ENCODE measurements at regions not wholly inside any gene's neighbourhood (a gene's known extent, or its start where the extent isn't known, plus 50 kb on each side); places are given as distances from the start of the nearest gene placed in this dataset.

- 96% methylated on average over 1 of the region's 1 CpG for WGBS
- no peaks in the 10 kb centered on the region for H3K36me3 ChIP-seq (ENCODE audit: insufficient read depth, low read length)
- peaks cover 10% of the 10 kb centered on the region; the same call in 1 of the 2 replicates for H3K4me1 ChIP-seq (ENCODE audit: insufficient read depth, low read length)
- no peak overlapping the region for H3K9ac ChIP-seq (ENCODE audit: low read depth, low read length)
- no peaks in the 10 kb centered on the region for H3K9me3 ChIP-seq (ENCODE audit: insufficient read depth, low read depth, low read length)
- H3K4me3 ChIP-seq (ENCODE audit: low read length): no peak overlapping the region
- H3K27ac ChIP-seq (ENCODE audit: low read depth, low read length): no peak overlapping the region
- H3K27me3 ChIP-seq (ENCODE audit: insufficient read depth, low read length): no peaks in the 10 kb centered on the region
These were observed 77.9 kb upstream of the DOCK9 start for GRCh38 chr13:99055735-99056134.

- H3K36me3 ChIP-seq (ENCODE audit: insufficient read depth, low read length): no peaks in the 10 kb centered on the region
- H3K4me1 ChIP-seq (ENCODE audit: insufficient read depth, low read length): peaks cover 10% of the 10 kb centered on the region; the same call in 1 of the 2 replicates
- H3K9me3 ChIP-seq (ENCODE audit: insufficient read depth, low read depth, low read length): no peaks in the 10 kb centered on the region
- 95% methylated on average over 7 of the region's 7 CpGs for WGBS
- H3K27ac ChIP-seq (ENCODE audit: low read depth, low read length): no peak overlapping the region
- no peak overlapping the region for H3K4me3 ChIP-seq (ENCODE audit: low read length)
- H3K27me3 ChIP-seq (ENCODE audit: insufficient read depth, low read length): no peaks in the 10 kb centered on the region
- no peak overlapping the region for H3K9ac ChIP-seq (ENCODE audit: low read depth, low read length)
These were observed 78.6 kb upstream of the DOCK9 start for GRCh38 chr13:99056381-99057014.

- Histone ChIP-seq H3K4me3 (ENCODE audit: low read length) (no peak overlapping the region), H3K9me3 (ENCODE audit: insufficient read depth, low read depth, low read length) (no peaks in the 10 kb centered on the region), H3K36me3 (ENCODE audit: insufficient read depth, low read length) (no peaks in the 10 kb centered on the region), H3K9ac (ENCODE audit: low read depth, low read length) (no peak overlapping the region), H3K27ac (ENCODE audit: low read depth, low read length) (no peak overlapping the region), H3K27me3 (ENCODE audit: insufficient read depth, low read length) (no peaks in the 10 kb centered on the region), H3K4me1 (ENCODE audit: insufficient read depth, low read length) (peaks cover 10% of the 10 kb centered on the region; the same call in 1 of the 2 replicates)
- WGBS: 91% methylated on average over 3 of the region's 4 CpGs
These were observed 79.6 kb upstream of the DOCK9 start for GRCh38 chr13:99057310-99057975.

GRCh38 chr13:99058527-99059495 lies 80.9 kb upstream of the DOCK9 start:
- Histone ChIP-seq H3K9ac (ENCODE audit: low read depth, low read length) (no peak overlapping the region), H3K27ac (ENCODE audit: low read depth, low read length) (no peak overlapping the region), H3K27me3 (ENCODE audit: insufficient read depth, low read length) (no peaks in the 10 kb centered on the region), H3K9me3 (ENCODE audit: insufficient read depth, low read depth, low read length) (no peaks in the 10 kb centered on the region), H3K4me3 (ENCODE audit: low read length) (no peak overlapping the region), H3K36me3 (ENCODE audit: insufficient read depth, low read length) (no peaks in the 10 kb centered on the region), H3K4me1 (ENCODE audit: insufficient read depth, low read length) (peaks cover 5% of the 10 kb centered on the region; the same call in 1 of the 2 replicates)
- WGBS: 91% methylated on average over 8 of the region's 8 CpGs

- Histone ChIP-seq H3K36me3 (ENCODE audit: insufficient read depth, low read length) (no peaks in the 10 kb centered on the region), H3K4me1 (ENCODE audit: insufficient read depth, low read length) (0 out of 2 replicates have a peak, but pooled peaks cover 3% of the 10 kb centered on the region), H3K4me3 (ENCODE audit: low read length) (no peak overlapping the region), H3K27ac (ENCODE audit: low read depth, low read length) (no peak overlapping the region), H3K27me3 (ENCODE audit: insufficient read depth, low read length) (no peaks in the 10 kb centered on the region), H3K9ac (ENCODE audit: low read depth, low read length) (no peak overlapping the region), H3K9me3 (ENCODE audit: insufficient read depth, low read depth, low read length) (no peaks in the 10 kb centered on the region)
- WGBS: 96% methylated on average over 3 of the region's 3 CpGs
These were observed 81.7 kb upstream of the DOCK9 start for GRCh38 chr13:99059498-99060075.

GRCh38 chr13:99061411-99061810 lies 83.5 kb upstream of the DOCK9 start:
- 70% methylated on average over 3 of the region's 4 CpGs for WGBS
- Histone ChIP-seq H3K27me3 (ENCODE audit: insufficient read depth, low read length) (no peaks in the 10 kb centered on the region), H3K4me3 (ENCODE audit: low read length) (no peak overlapping the region)

GRCh38 chr13:99062593-99062992 lies 84.7 kb upstream of the DOCK9 start:
- WGBS: 86% methylated on average over 10 of the region's 10 CpGs
- H3K9ac ChIP-seq (ENCODE audit: low read depth, low read length): no peak overlapping the region
- no peaks in the 10 kb centered on the region; the same call in 1 of the 2 replicates for H3K4me1 ChIP-seq (ENCODE audit: insufficient read depth, low read length)
- no peaks in the 10 kb centered on the region for H3K36me3 ChIP-seq (ENCODE audit: insufficient read depth, low read length)
- H3K27me3 ChIP-seq (ENCODE audit: insufficient read depth, low read length): no peaks in the 10 kb centered on the region
- no peak overlapping the region for H3K27ac ChIP-seq (ENCODE audit: low read depth, low read length)
- H3K4me3 ChIP-seq (ENCODE audit: low read length): no peak overlapping the region
- H3K9me3 ChIP-seq (ENCODE audit: insufficient read depth, low read depth, low read length): no peaks in the 10 kb centered on the region

More at GRCh38 chr13:99061411-99061810, 83.5 kb upstream of the DOCK9 start:
- H3K9me3 ChIP-seq (ENCODE audit: insufficient read depth, low read depth, low read length): no peaks in the 10 kb centered on the region
- no peaks in the 10 kb centered on the region for H3K4me1 ChIP-seq (ENCODE audit: insufficient read depth, low read length)
- H3K9ac ChIP-seq (ENCODE audit: low read depth, low read length): no peak overlapping the region
- H3K36me3 ChIP-seq (ENCODE audit: insufficient read depth, low read length): no peaks in the 10 kb centered on the region
- no peak overlapping the region for H3K27ac ChIP-seq (ENCODE audit: low read depth, low read length)

GRCh38 chr13:99063178-99063577 lies 85.3 kb upstream of the DOCK9 start:
- no peak overlapping the region for H3K4me3 ChIP-seq (ENCODE audit: low read length)
- no peaks in the 10 kb centered on the region for H3K9me3 ChIP-seq (ENCODE audit: insufficient read depth, low read depth, low read length)
- H3K36me3 ChIP-seq (ENCODE audit: insufficient read depth, low read length): no peaks in the 10 kb centered on the region
- WGBS: 94% methylated on average over 8 of the region's 8 CpGs
- H3K27me3 ChIP-seq (ENCODE audit: insufficient read depth, low read length): no peaks in the 10 kb centered on the region
- no peak overlapping the region for H3K9ac ChIP-seq (ENCODE audit: low read depth, low read length)
- no peaks in the 10 kb centered on the region; the same call in 1 of the 2 replicates for H3K4me1 ChIP-seq (ENCODE audit: insufficient read depth, low read length)
- no peak overlapping the region for H3K27ac ChIP-seq (ENCODE audit: low read depth, low read length)

GRCh38 chr13:99063952-99064351 lies 86.1 kb upstream of the DOCK9 start:
- Histone ChIP-seq H3K4me1 (ENCODE audit: insufficient read depth, low read length) (no peaks in the 10 kb centered on the region; the same call in 1 of the 2 replicates), H3K9me3 (ENCODE audit: insufficient read depth, low read depth, low read length) (no peaks in the 10 kb centered on the region), H3K27ac (ENCODE audit: low read depth, low read length) (no peak overlapping the region), H3K9ac (ENCODE audit: low read depth, low read length) (no peak overlapping the region), H3K27me3 (ENCODE audit: insufficient read depth, low read length) (no peaks in the 10 kb centered on the region), H3K4me3 (ENCODE audit: low read length) (no peak overlapping the region), H3K36me3 (ENCODE audit: insufficient read depth, low read length) (no peaks in the 10 kb centered on the region)
- WGBS: 100% methylated on average over 1 of the region's 1 CpG

- H3K36me3 ChIP-seq (ENCODE audit: insufficient read depth, low read length): no peaks in the 10 kb centered on the region
- no peak overlapping the region for H3K4me3 ChIP-seq (ENCODE audit: low read length)
- no peaks in the 10 kb centered on the region; the same call in 1 of the 2 replicates for H3K4me1 ChIP-seq (ENCODE audit: insufficient read depth, low read length)
- no peak overlapping the region for H3K27ac ChIP-seq (ENCODE audit: low read depth, low read length)
- WGBS: 96% methylated on average over 5 of the region's 5 CpGs
- H3K9ac ChIP-seq (ENCODE audit: low read depth, low read length): no peak overlapping the region
- H3K9me3 ChIP-seq (ENCODE audit: insufficient read depth, low read depth, low read length): no peaks in the 10 kb centered on the region
- H3K27me3 ChIP-seq (ENCODE audit: insufficient read depth, low read length): no peaks in the 10 kb centered on the region
These were observed 86.9 kb upstream of the DOCK9 start for GRCh38 chr13:99064624-99065234.
